ENCODE measurements at regions not wholly inside any gene's neighbourhood (a gene's known extent, or its start where the extent isn't known, plus 50 kb on each side); places are given as distances from the start of the nearest gene placed in this dataset.
"Not testable (repeated sequence)": the region's sequence is repeated elsewhere in the genome, so short reads cannot be mapped to it uniquely, and the experiment has no call there.

- H3K27me3 Mint-ChIP-seq, result no peaks in the 10 kb centered on the region
- no peaks in the 10 kb centered on the region for H3K36me3 Mint-ChIP-seq (ENCODE audit: low read depth)
- no peak overlapping the region for H3K27ac Mint-ChIP-seq
- peaks cover 3% of the 10 kb centered on the region for H3K4me1 Mint-ChIP-seq (ENCODE audit: low read depth)
- no peak overlapping the region for H3K4me3 Mint-ChIP-seq
- H3K9me3 Mint-ChIP-seq, result no peaks in the 10 kb centered on the region
These were observed 207.2 kb upstream of the SPRY2 start for GRCh38 chr13:80547885-80548825.

GRCh38 chr13:80547341-80547740 lies 206.4 kb upstream of the SPRY2 start:
- no peak overlapping the region for H3K27ac Mint-ChIP-seq
- H3K4me3 Mint-ChIP-seq, result no peak overlapping the region
- H3K27me3 Mint-ChIP-seq, result no peaks in the 10 kb centered on the region
- H3K9me3 Mint-ChIP-seq, result no peaks in the 10 kb centered on the region
- H3K36me3 Mint-ChIP-seq (ENCODE audit: low read depth), result no peaks in the 10 kb centered on the region
- peaks cover 3% of the 10 kb centered on the region for H3K4me1 Mint-ChIP-seq (ENCODE audit: low read depth)

GRCh38 chr13:80533175-80533574 lies 192.2 kb upstream of the SPRY2 start:
- H3K4me3 Mint-ChIP-seq, result no peak overlapping the region
- H3K27ac Mint-ChIP-seq, result no peak overlapping the region
- H3K9me3 Mint-ChIP-seq, result peaks cover 20% of the 10 kb centered on the region
- no peaks in the 10 kb centered on the region for H3K4me1 Mint-ChIP-seq (ENCODE audit: low read depth)
- no peaks in the 10 kb centered on the region for H3K27me3 Mint-ChIP-seq
- H3K36me3 Mint-ChIP-seq (ENCODE audit: low read depth), result no peaks in the 10 kb centered on the region

GRCh38 chr13:80530902-80531301 lies 190.0 kb upstream of the SPRY2 start:
- Mint-ChIP-seq H3K27me3 (no peaks in the 10 kb centered on the region), H3K27ac (no peak overlapping the region), H3K4me3 (no peak overlapping the region), H3K9me3 (peaks cover 20% of the 10 kb centered on the region), H3K36me3 (ENCODE audit: low read depth) (no peaks in the 10 kb centered on the region), H3K4me1 (ENCODE audit: low read depth) (no peaks in the 10 kb centered on the region)

- Mint-ChIP-seq H3K4me3 (no peak overlapping the region), H3K36me3 (ENCODE audit: low read depth) (no peaks in the 10 kb centered on the region), H3K4me1 (ENCODE audit: low read depth) (no peaks in the 10 kb centered on the region), H3K27ac (no peak overlapping the region), H3K9me3 (peaks cover 20% of the 10 kb centered on the region), H3K27me3 (no peaks in the 10 kb centered on the region)
These were observed 189.3 kb upstream of the SPRY2 start for GRCh38 chr13:80530191-80530590.

- Mint-ChIP-seq H3K9me3 (peaks cover 20% of the 10 kb centered on the region), H3K4me3 (no peak overlapping the region), H3K4me1 (ENCODE audit: low read depth) (no peaks in the 10 kb centered on the region), H3K36me3 (ENCODE audit: low read depth) (no peaks in the 10 kb centered on the region), H3K27ac (no peak overlapping the region), H3K27me3 (no peaks in the 10 kb centered on the region)
These were observed 188.8 kb upstream of the SPRY2 start for GRCh38 chr13:80529734-80530133.

GRCh38 chr13:80528733-80529132 lies 187.8 kb upstream of the SPRY2 start:
- Mint-ChIP-seq H3K27me3 (no peaks in the 10 kb centered on the region), H3K4me3 (no peak overlapping the region), H3K27ac (no peak overlapping the region), H3K9me3 (peaks cover 20% of the 10 kb centered on the region), H3K4me1 (ENCODE audit: low read depth) (no peaks in the 10 kb centered on the region), H3K36me3 (ENCODE audit: low read depth) (no peaks in the 10 kb centered on the region)

GRCh38 chr13:80527400-80527799 lies 186.5 kb upstream of the SPRY2 start:
- Mint-ChIP-seq H3K36me3 (ENCODE audit: low read depth) (no peaks in the 10 kb centered on the region), H3K9me3 (peaks cover 20% of the 10 kb centered on the region), H3K4me1 (ENCODE audit: low read depth) (no peaks in the 10 kb centered on the region), H3K27me3 (no peaks in the 10 kb centered on the region), H3K27ac (no peak overlapping the region), H3K4me3 (no peak overlapping the region)

GRCh38 chr13:80524447-80525215 lies 183.7 kb upstream of the SPRY2 start:
- Mint-ChIP-seq H3K27ac (no peak overlapping the region), H3K27me3 (no peaks in the 10 kb centered on the region), H3K9me3 (peaks cover 10% of the 10 kb centered on the region), H3K4me3 (no peak overlapping the region), H3K36me3 (ENCODE audit: low read depth) (no peaks in the 10 kb centered on the region), H3K4me1 (ENCODE audit: low read depth) (no peaks in the 10 kb centered on the region)

GRCh38 chr13:80523134-80523533 lies 182.2 kb upstream of the SPRY2 start:
- no peak overlapping the region for H3K27ac Mint-ChIP-seq
- no peaks in the 10 kb centered on the region for H3K27me3 Mint-ChIP-seq

GRCh38 chr13:80522463-80522862 lies 181.5 kb upstream of the SPRY2 start:
- not testable (repeated sequence) for H3K4me3 Mint-ChIP-seq; H3K4me1 Mint-ChIP-seq (ENCODE audit: low read depth); H3K27me3 Mint-ChIP-seq; H3K27ac Mint-ChIP-seq; H3K36me3 Mint-ChIP-seq (ENCODE audit: low read depth)
- peaks cover 12% of the 10 kb centered on the region for H3K9me3 Mint-ChIP-seq

More at GRCh38 chr13:80523134-80523533, 182.2 kb upstream of the SPRY2 start:
- Mint-ChIP-seq H3K4me1 (ENCODE audit: low read depth) (no peaks in the 10 kb centered on the region), H3K36me3 (ENCODE audit: low read depth) (no peaks in the 10 kb centered on the region), H3K4me3 (no peak overlapping the region), H3K9me3 (peaks cover 9% of the 10 kb centered on the region)

- Mint-ChIP-seq H3K4me3 (no peak overlapping the region), H3K27me3 (no peaks in the 10 kb centered on the region), H3K4me1 (ENCODE audit: low read depth) (no peaks in the 10 kb centered on the region), H3K9me3 (peaks cover 18% of the 10 kb centered on the region), H3K36me3 (ENCODE audit: low read depth) (no peaks in the 10 kb centered on the region), H3K27ac (no peak overlapping the region)
These were observed 176.0 kb upstream of the SPRY2 start for GRCh38 chr13:80516818-80517348.

GRCh38 chr13:80515296-80515695 lies 174.4 kb upstream of the SPRY2 start:
- Mint-ChIP-seq H3K36me3 (ENCODE audit: low read depth) (no peaks in the 10 kb centered on the region), H3K4me3 (no peak overlapping the region), H3K4me1 (ENCODE audit: low read depth) (no peaks in the 10 kb centered on the region), H3K27me3 (no peaks in the 10 kb centered on the region), H3K9me3 (peaks cover 18% of the 10 kb centered on the region), H3K27ac (no peak overlapping the region)

- Mint-ChIP-seq H3K9me3 (peaks cover 10% of the 10 kb centered on the region), H3K27me3 (no peaks in the 10 kb centered on the region), H3K27ac (no peak overlapping the region), H3K4me3 (no peak overlapping the region), H3K36me3 (ENCODE audit: low read depth) (no peaks in the 10 kb centered on the region), H3K4me1 (ENCODE audit: low read depth) (no peaks in the 10 kb centered on the region)
These were observed 172.3 kb upstream of the SPRY2 start for GRCh38 chr13:80513196-80513595.

- Mint-ChIP-seq H3K36me3 (ENCODE audit: low read depth) (no peaks in the 10 kb centered on the region), H3K27ac (no peak overlapping the region), H3K9me3 (peaks cover 3% of the 10 kb centered on the region), H3K27me3 (no peaks in the 10 kb centered on the region), H3K4me3 (no peak overlapping the region), H3K4me1 (ENCODE audit: low read depth) (no peaks in the 10 kb centered on the region)
These were observed 169.8 kb upstream of the SPRY2 start for GRCh38 chr13:80510686-80511085.
